IMR-90 (cell line): ENCODE measurements at regions not wholly inside any gene's neighbourhood (a gene's known extent, or its start where the extent isn't known, plus 50 kb on each side); places are given as distances from the start of the nearest gene placed in this dataset.

Source experiments
- MAFK ChIP-seq: IDR thresholded peaks from 2 replicates; pipeline ENCODE4 v1.6.1; 2012; ENCODE audit warnings: low read depth, low read length, improper control_type of control experiment
- MAZ ChIP-seq: IDR thresholded peaks from 2 replicates; pipeline ENCODE4 v1.6.1; 2012; ENCODE audit warnings: low read depth, mild to moderate bottlenecking, low read length, improper control_type of control experiment, moderate library complexity, borderline replicate concordance
- POLR2A ChIP-seq: IDR thresholded peaks from 2 replicates; pipeline ENCODE4 v1.6.1; 2012; ENCODE audit warnings: mild to moderate bottlenecking, low read depth, low read length
- TF ChIP-seq, protein P1 (sequence below): conservative IDR thresholded peaks from 2 replicates; pipeline ENCODE4 v1.5.1; 2012; ENCODE audit warnings: mild to moderate bottlenecking, low read depth, low read length, improper control_type of control experiment
- TF ChIP-seq, protein P2 (sequence below): fragments of 150-350 bp; IDR thresholded peaks from 2 replicates; pipeline ENCODE4 v1.6.1; 2016; ENCODE audit warnings: low read depth, mild to moderate bottlenecking, low read length, moderate library complexity, borderline replicate concordance

DNA sequence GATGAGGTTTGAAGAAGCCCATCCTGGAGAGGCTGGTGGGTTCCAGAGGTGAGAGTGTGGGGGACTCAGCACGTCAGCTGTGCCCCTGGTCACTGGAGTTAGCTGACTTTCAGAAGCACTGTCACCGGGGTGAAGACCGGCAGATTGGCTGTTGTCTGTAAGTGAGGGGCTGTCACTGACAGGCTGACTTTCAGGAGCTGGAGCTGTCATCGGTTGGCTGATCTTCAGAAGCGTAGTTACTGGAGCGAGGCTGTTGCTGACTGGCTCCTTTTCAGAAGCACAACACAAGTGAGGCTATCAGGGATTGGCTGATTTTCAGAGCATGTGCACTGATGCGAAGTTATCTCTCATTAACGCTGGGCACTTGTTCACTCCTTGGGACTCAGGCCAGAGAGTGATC lies 738.4 kb upstream of the ID2 start:
- TF ChIP-seq, protein P1, sequence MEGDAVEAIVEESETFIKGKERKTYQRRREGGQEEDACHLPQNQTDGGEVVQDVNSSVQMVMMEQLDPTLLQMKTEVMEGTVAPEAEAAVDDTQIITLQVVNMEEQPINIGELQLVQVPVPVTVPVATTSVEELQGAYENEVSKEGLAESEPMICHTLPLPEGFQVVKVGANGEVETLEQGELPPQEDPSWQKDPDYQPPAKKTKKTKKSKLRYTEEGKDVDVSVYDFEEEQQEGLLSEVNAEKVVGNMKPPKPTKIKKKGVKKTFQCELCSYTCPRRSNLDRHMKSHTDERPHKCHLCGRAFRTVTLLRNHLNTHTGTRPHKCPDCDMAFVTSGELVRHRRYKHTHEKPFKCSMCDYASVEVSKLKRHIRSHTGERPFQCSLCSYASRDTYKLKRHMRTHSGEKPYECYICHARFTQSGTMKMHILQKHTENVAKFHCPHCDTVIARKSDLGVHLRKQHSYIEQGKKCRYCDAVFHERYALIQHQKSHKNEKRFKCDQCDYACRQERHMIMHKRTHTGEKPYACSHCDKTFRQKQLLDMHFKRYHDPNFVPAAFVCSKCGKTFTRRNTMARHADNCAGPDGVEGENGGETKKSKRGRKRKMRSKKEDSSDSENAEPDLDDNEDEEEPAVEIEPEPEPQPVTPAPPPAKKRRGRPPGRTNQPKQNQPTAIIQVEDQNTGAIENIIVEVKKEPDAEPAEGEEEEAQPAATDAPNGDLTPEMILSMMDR: no peak
- TF ChIP-seq MAZ (no peak), POLR2A (no peak), MAFK (no peak)
- TF ChIP-seq, protein P2, sequence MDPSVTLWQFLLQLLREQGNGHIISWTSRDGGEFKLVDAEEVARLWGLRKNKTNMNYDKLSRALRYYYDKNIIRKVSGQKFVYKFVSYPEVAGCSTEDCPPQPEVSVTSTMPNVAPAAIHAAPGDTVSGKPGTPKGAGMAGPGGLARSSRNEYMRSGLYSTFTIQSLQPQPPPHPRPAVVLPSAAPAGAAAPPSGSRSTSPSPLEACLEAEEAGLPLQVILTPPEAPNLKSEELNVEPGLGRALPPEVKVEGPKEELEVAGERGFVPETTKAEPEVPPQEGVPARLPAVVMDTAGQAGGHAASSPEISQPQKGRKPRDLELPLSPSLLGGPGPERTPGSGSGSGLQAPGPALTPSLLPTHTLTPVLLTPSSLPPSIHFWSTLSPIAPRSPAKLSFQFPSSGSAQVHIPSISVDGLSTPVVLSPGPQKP: no peak
